CD14-positive monocyte (primary cell): ENCODE measurements at regions not wholly inside any gene's neighbourhood (a gene's known extent, or its start where the extent isn't known, plus 50 kb on each side); places are given as distances from the start of the nearest gene placed in this dataset.

ENCODE experiments used
- DNase-seq, 3 donors: peaks; one replicate each; pipeline ENCODE4 v3.0.0-alpha.2; 2011 to 2022
- H2AFZ ChIP-seq: 2 replicates; pipeline ENCODE4 v1.6.0; 2012; ENCODE audit warnings: mild to moderate bottlenecking, low read depth, low read length, inconsistent platforms; ENCODE audit not compliant: insufficient read depth, poor library complexity, severe bottlenecking
- H3K27ac ChIP-seq, 2 donors: 1 replicate in 1 of 2; 2 replicates in 1 of 2; pipeline ENCODE4 v1.5.1; 2012 to 2013; ENCODE audit warnings: low read length in 2 of 2, control low read depth in 1 of 2, inconsistent platforms in 1 of 2, low read depth in 1 of 2, mild to moderate bottlenecking in 1 of 2
- H3K27me3 ChIP-seq, 2 donors: one replicate each; pipeline versions ENCODE4 v1.6.0 to v1.6.1; 2011 to 2013; ENCODE audit warnings: low read length in 2 of 2; ENCODE audit not compliant: control insufficient read depth in 2 of 2, insufficient read depth in 2 of 2
- H3K36me3 ChIP-seq, 2 donors: replicated peaks in 1 of 2; 1 replicate in 1 of 2; 2 replicates in 1 of 2; pipeline versions ENCODE4 v1.5.1 to v1.6.1; 2012 to 2013; ENCODE audit warnings: low read length in 2 of 2, control low read depth in 1 of 2, inconsistent platforms in 1 of 2, mild to moderate bottlenecking in 1 of 2; ENCODE audit not compliant: insufficient read depth in 2 of 2, control insufficient read depth in 1 of 2
- H3K4me1 ChIP-seq, 2 donors: 1 replicate in 1 of 2; 2 replicates in 1 of 2; pipeline versions ENCODE4 v1.5.1 to v1.6.1; 2012 to 2013; ENCODE audit warnings: low read length in 2 of 2, control low read depth in 1 of 2, inconsistent platforms in 1 of 2, mild to moderate bottlenecking in 1 of 2, moderate library complexity in 1 of 2; ENCODE audit not compliant: insufficient read depth in 2 of 2, control insufficient read depth in 1 of 2
- H3K4me2 ChIP-seq: replicated peaks from 2 replicates; pipeline ENCODE3; 2012; ENCODE audit warnings: low read length, moderate library complexity, mild to moderate bottlenecking; ENCODE audit not compliant: poor library complexity, severe bottlenecking; ENCODE audit errors: extremely low read depth
- H3K4me3 ChIP-seq, 3 experiments: fragments of 200-600 bp in 1 of 3; sonication (generic) in 1 of 3; replicated peaks in 1 of 3; 1 replicate in 2 of 3; 2 replicates in 1 of 3; pipeline ENCODE4 v1.5.1; 2011 to 2013; ENCODE audit warnings: low read length in 3 of 3, mild to moderate bottlenecking in 3 of 3, control low read depth in 2 of 3, low read depth in 2 of 3, inconsistent platforms in 1 of 3, moderate library complexity in 1 of 3
- H3K79me2 ChIP-seq: 2 replicates; pipeline ENCODE4 v1.6.0; 2012; ENCODE audit warnings: mild to moderate bottlenecking, control low read depth, inconsistent platforms, low read length, moderate library complexity; ENCODE audit not compliant: insufficient read depth
- H3K9ac ChIP-seq: 2 replicates; pipeline ENCODE4 v1.6.0; 2017; ENCODE audit warnings: low read length, mild to moderate bottlenecking; ENCODE audit not compliant: insufficient read depth, poor library complexity, severe bottlenecking
- H3K9me3 ChIP-seq, 2 donors: replicated peaks in 1 of 2; 1 replicate in 1 of 2; 2 replicates in 1 of 2; pipeline versions ENCODE4 v1.5.1 to v1.6.1; 2012 to 2013; ENCODE audit warnings: low read length in 2 of 2, control low read depth in 1 of 2; ENCODE audit not compliant: control insufficient read depth in 1 of 2, insufficient read depth in 1 of 2
- H4K20me1 ChIP-seq: 2 replicates; pipeline ENCODE4 v1.6.0; 2012; ENCODE audit warnings: mild to moderate bottlenecking, low read length, control low read depth, moderate library complexity; ENCODE audit not compliant: insufficient read depth
- H3K27ac Mint-ChIP-seq, 7 donors: one replicate each; pipeline ENCODE4 v1.8.0; 2020; ENCODE audit warnings: mild to moderate bottlenecking in 7 of 7, mixed read lengths in 7 of 7, moderate library complexity in 6 of 7, inconsistent platforms in 2 of 7
- H3K27me3 Mint-ChIP-seq, 3 donors: one replicate each; pipeline ENCODE4 v1.8.0; 2021 to 2022; ENCODE audit warnings: low read depth in 3 of 3, mild to moderate bottlenecking in 3 of 3, mixed read lengths in 3 of 3, moderate library complexity in 3 of 3, inconsistent platforms in 1 of 3
- H3K36me3 Mint-ChIP-seq, 2 donors: one replicate each; pipeline ENCODE4 v1.8.0; 2020; ENCODE audit warnings: mixed read lengths in 2 of 2, inconsistent platforms in 1 of 2, mild to moderate bottlenecking in 1 of 2
- H3K4me1 Mint-ChIP-seq: one replicate; pipeline ENCODE4 v1.8.0; 2020; ENCODE audit warnings: mild to moderate bottlenecking, mixed read lengths
- H3K4me3 Mint-ChIP-seq, 2 donors: one replicate each; pipeline ENCODE4 v1.8.0; 2020; ENCODE audit warnings: mild to moderate bottlenecking in 2 of 2, mixed read lengths in 2 of 2, moderate library complexity in 1 of 2
- H3K9me3 Mint-ChIP-seq, 7 donors: one replicate each; pipeline ENCODE4 v1.8.0; 2020 to 2022; ENCODE audit warnings: mixed read lengths in 7 of 7, mild to moderate bottlenecking in 6 of 7, moderate library complexity in 6 of 7, inconsistent platforms in 2 of 7
- WGBS: methylation state at CpG from one replicate; pipeline ENCODE4 v1.1.5; 2013; ENCODE audit warnings: missing lambda C conversion rate; ENCODE audit not compliant: insufficient coverage; 5-methylcytosine and 5-hydroxymethylcytosine counted together
- intact Hi-C, 2 donors: fragments of 100-400 bp; cut with micrococcal nuclease; formaldehyde crosslinking; loops; one replicate each; pipeline versions ENCODE4 v1.15.0 to v1.15.1; 2023
- TF ChIP-seq, protein P1 (sequence below): fragments of 200-600 bp; IDR thresholded peaks from one replicate; pipeline ENCODE4 v1.8.0; 2022; ENCODE audit warnings: antibody characterized with exemption, mild to moderate bottlenecking

DNA sequence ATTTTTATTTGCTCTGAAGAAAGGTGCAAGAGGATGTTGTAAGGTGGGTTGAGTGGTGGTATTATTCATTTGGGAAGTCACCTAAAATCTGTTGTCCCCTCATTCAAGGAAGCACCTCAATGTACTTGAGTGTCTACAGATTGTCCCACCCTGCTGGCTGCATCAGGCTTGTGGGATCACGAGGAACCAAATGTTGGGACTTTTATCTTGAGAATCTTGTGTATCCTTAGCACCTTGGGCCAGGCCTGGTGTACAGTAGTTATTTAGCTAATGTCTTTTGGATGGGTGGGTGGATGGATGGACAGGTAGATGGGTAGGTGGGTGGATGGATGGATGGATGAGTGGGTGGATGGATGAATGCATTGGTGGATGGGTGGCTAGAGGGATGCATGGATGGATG, 519.3 kb downstream of the BCL11B start:
- no peaks in the 10 kb centered on the region for H3K27me3 ChIP-seq
- no peaks in the 10 kb centered on the region for H3K79me2 ChIP-seq
- peaks cover 3 to 4% (median 4%) of the 10 kb centered on the region in 3 donors for H3K27me3 Mint-ChIP-seq
- peaks cover 5% of the 10 kb centered on the region for H3K4me1 Mint-ChIP-seq
- H3K4me1 ChIP-seq = no peaks in the 10 kb centered on the region
- H2AFZ ChIP-seq = no peak overlapping the region
- H3K4me3 ChIP-seq = no peak overlapping the region
- H3K9me3 Mint-ChIP-seq = peaks cover 2 to 11% (median 7%) of the 10 kb centered on the region in 7 donors
- H3K36me3 ChIP-seq = no peaks in the 10 kb centered on the region
- intact Hi-C loops = no loop called here
- peaks cover 3 to 17% of the 10 kb centered on the region in 2 donors for H3K9me3 ChIP-seq
- H3K4me3 Mint-ChIP-seq = no peak overlapping the region
- H4K20me1 ChIP-seq = no peaks in the 10 kb centered on the region
- no peak overlapping the region for H3K9ac ChIP-seq
- DNase-seq = no peak
- no peak overlapping the region for H3K27ac ChIP-seq
- no peak overlapping the region for H3K27ac Mint-ChIP-seq
- no peaks in the 10 kb centered on the region for H3K36me3 Mint-ChIP-seq
- H3K4me2 ChIP-seq = no peak overlapping the region
- TF ChIP-seq, protein P1, sequence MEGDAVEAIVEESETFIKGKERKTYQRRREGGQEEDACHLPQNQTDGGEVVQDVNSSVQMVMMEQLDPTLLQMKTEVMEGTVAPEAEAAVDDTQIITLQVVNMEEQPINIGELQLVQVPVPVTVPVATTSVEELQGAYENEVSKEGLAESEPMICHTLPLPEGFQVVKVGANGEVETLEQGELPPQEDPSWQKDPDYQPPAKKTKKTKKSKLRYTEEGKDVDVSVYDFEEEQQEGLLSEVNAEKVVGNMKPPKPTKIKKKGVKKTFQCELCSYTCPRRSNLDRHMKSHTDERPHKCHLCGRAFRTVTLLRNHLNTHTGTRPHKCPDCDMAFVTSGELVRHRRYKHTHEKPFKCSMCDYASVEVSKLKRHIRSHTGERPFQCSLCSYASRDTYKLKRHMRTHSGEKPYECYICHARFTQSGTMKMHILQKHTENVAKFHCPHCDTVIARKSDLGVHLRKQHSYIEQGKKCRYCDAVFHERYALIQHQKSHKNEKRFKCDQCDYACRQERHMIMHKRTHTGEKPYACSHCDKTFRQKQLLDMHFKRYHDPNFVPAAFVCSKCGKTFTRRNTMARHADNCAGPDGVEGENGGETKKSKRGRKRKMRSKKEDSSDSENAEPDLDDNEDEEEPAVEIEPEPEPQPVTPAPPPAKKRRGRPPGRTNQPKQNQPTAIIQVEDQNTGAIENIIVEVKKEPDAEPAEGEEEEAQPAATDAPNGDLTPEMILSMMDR = no peak
- 93% methylated on average over 1 of the region's 1 CpG for WGBS

DNA sequence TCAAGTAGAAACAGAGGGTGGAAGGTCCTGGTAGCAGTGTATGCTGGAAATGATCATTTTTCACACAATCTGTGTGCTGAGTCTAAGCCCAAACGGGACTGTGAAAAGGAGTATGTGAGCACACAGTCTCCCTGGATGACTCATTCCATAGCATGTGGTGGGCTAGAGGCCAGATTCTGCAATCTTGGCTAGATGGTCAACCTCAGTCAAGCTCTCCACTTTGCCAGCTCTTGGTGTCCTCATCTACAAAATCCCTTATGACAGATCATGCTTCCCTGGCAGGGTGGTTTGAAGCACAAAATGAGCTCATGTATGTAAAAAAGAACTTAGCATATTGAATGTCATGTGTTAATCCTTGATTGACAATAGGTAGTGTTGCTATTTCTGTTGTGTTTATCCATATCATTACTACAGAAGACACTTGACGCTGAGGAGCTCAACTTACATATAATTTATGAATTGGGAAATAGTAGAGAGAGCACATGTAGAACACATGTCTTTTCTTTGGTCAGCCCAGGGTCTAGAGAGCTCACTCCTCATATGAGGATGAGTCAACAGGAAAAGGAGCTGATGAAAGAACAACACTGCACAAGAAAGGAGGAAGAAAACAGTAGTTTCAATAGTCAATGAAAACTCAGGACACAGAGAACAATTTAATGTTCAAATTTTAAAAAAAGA, 517.5 kb downstream of the BCL11B start:
- Histone ChIP-seq H3K4me1 (no peaks in the 10 kb centered on the region), H3K79me2 (no peaks in the 10 kb centered on the region), H3K27ac (no peak overlapping the region), H3K4me3 (no peak overlapping the region), H2AFZ (no peak overlapping the region), H4K20me1 (no peaks in the 10 kb centered on the region), H3K36me3 (no peaks in the 10 kb centered on the region), H3K27me3 (no peaks in the 10 kb centered on the region), H3K9me3 (peaks cover 3 to 17% of the 10 kb centered on the region in 2 donors), H3K4me2 (no peak overlapping the region), H3K9ac (no peak overlapping the region)
- no peak overlapping the region for H3K27ac Mint-ChIP-seq
- DNase-seq = no peak
- intact Hi-C loops = no loop called here
- peaks cover 5% of the 10 kb centered on the region for H3K4me1 Mint-ChIP-seq
- no peak overlapping the region for H3K4me3 Mint-ChIP-seq
- TF ChIP-seq, protein P1 = no peak
- no CpG with 5 or more reads among the region's 2 CpGs for WGBS
- H3K27me3 Mint-ChIP-seq = peaks cover 2 to 4% (median 2%) of the 10 kb centered on the region in 3 donors
- no peaks in the 10 kb centered on the region for H3K36me3 Mint-ChIP-seq
- peaks cover 3 to 21% (median 12%) of the 10 kb centered on the region in 7 donors for H3K9me3 Mint-ChIP-seq
